ENCODE measurements at regions not wholly inside any gene's neighbourhood (a gene's known extent, or its start where the extent isn't known, plus 50 kb on each side); places are given as distances from the start of the nearest gene placed in this dataset.

DNA sequence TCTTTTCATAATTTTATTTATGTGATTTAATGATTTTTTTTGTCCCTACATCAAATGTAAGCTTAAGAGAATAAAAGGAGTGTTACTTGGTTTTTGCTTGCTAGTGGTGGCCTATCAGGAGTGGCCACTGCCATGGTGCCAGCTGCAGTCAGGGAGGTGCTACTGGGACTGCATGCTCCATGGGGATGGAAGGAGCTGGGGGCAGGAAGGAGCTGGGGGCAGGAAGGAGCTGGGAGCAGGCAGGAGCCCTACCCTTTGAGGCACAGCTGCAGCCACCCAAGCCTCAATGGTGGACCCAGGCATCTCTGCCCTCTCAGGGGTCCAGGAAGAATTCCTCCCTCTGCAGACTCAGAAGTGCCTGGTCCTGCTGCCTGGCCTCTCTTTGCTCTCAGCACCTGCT is 796.0 kb downstream of the SLC16A7 start:
- TF ChIP-seq, protein P1, sequence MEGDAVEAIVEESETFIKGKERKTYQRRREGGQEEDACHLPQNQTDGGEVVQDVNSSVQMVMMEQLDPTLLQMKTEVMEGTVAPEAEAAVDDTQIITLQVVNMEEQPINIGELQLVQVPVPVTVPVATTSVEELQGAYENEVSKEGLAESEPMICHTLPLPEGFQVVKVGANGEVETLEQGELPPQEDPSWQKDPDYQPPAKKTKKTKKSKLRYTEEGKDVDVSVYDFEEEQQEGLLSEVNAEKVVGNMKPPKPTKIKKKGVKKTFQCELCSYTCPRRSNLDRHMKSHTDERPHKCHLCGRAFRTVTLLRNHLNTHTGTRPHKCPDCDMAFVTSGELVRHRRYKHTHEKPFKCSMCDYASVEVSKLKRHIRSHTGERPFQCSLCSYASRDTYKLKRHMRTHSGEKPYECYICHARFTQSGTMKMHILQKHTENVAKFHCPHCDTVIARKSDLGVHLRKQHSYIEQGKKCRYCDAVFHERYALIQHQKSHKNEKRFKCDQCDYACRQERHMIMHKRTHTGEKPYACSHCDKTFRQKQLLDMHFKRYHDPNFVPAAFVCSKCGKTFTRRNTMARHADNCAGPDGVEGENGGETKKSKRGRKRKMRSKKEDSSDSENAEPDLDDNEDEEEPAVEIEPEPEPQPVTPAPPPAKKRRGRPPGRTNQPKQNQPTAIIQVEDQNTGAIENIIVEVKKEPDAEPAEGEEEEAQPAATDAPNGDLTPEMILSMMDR (conservative IDR thresholded peaks at IDR 0.05; ENCODE audit: low read depth, low read length), result no peak
- no peak for DNase-seq (ENCODE audit: low read depth)
- no peak overlapping the region for H3K4me3 ChIP-seq (ENCODE audit: low read depth, low read length)

DNA sequence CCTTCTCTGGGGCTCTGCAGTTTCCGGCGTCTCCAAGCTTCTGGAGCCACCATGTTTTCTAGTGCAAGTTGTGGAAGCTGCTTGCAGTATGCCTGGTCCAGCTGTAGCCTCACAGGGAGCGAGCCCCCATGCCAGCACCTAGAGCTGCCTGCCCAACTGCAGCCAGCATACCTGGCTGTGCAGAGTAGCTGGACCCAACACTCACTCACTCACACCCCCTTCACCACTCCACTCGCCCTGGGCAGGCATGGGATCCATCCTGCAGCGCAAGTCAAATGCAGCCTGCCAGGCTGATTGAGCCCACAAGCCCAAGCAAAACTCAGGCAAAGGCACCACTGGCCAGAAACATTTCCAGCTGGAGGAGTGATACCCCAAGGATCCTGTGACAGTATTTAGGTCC is 797.3 kb downstream of the SLC16A7 start:
- TF ChIP-seq, protein P1 (conservative IDR thresholded peaks at IDR 0.05; ENCODE audit: low read depth, low read length), result no peak
- H3K4me3 ChIP-seq (ENCODE audit: low read depth, low read length), result no peak overlapping the region
- DNase-seq (ENCODE audit: low read depth), result no peak

DNA sequence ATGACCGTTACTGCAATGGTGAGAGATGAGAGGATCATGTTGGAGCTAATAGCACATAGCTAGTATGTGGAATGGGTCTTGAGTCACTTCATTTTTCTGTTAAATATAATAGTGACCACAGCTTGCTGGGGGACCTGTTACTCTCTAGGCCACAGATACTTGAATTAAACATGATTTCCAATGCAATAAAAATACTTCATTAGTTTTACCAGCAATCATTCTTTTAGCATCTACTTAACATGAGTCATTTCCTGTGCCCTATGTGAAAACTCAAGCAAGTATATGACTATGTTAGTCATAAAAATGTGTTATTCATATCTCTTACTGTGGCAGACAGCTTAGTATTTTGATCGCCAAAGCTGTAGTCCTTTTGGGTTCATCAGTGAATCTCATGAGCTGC is 798.8 kb downstream of the SLC16A7 start:
- TF ChIP-seq, protein P1 (conservative IDR thresholded peaks at IDR 0.05; ENCODE audit: low read depth, low read length), result no peak
- no peak overlapping the region for H3K4me3 ChIP-seq (ENCODE audit: low read depth, low read length)
- no peak for DNase-seq (ENCODE audit: low read depth)

DNA sequence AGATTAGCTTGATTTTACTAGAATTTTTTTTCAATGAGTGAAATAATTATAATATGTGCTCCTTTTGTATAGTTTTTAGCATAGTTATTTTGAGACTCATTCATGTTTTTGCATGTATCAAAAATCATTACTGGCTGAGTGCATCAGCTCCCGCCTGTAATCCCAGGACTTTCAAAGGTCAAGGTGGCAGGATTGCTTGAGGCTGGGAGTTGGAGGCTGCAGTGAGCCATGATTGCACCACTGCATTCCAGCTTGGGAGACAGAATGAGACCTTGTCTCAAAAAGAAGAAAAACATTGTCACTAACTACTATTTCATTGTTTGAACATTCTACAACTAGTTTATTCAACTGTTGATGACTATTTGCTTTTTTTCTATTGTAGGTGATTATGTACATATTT is 802.7 kb downstream of the SLC16A7 start:
- no peak for DNase-seq (ENCODE audit: low read depth)
- TF ChIP-seq, protein P1 (conservative IDR thresholded peaks at IDR 0.05; ENCODE audit: low read depth, low read length), result no peak
- H3K4me3 ChIP-seq (ENCODE audit: low read depth, low read length), result no peak overlapping the region

DNA sequence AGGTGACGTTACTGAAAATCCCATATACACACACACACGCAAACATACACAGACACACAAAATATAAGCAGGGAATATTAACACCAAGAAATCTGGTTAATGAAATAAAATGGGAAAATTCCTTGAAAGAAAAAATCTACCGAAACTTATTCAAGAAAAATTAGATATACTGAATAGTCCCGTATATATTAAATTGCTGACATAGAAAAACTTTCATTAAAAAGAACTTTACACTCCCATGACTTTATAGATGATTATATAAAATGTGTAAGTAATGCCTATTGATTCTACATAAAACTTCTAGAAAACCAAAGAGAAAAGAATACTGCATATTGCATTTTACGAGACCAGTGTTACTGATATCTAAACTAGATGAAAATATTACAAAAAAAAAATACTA is 803.2 kb downstream of the SLC16A7 start:
- H3K4me3 ChIP-seq (ENCODE audit: low read depth, low read length), result no peak overlapping the region
- no peak for DNase-seq (ENCODE audit: low read depth)
- TF ChIP-seq, protein P1 (conservative IDR thresholded peaks at IDR 0.05; ENCODE audit: low read depth, low read length), result no peak

DNA sequence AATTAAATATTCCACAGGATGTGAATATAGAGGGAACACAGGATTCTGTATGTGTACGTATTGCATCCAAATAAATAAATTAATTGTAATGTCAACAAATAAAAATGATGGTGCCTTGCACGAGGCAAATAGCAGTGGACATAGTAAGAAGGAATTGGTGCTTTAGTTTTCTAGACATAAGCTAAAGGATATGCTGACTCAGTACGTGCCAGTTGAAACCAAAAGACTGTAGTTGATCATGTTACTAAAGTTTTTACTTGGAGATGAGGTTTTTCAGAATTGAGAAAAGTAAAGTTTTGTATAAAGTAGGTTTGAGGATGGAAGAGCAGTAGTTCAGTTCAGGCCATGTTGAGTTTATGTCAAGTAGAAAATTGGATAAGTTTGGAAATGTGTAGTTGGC is 807.2 kb downstream of the SLC16A7 start:
- no peak overlapping the region for H3K4me3 ChIP-seq (ENCODE audit: low read depth, low read length)
- TF ChIP-seq, protein P1 (conservative IDR thresholded peaks at IDR 0.05; ENCODE audit: low read depth, low read length), result no peak
- no peak for DNase-seq (ENCODE audit: low read depth)

DNA sequence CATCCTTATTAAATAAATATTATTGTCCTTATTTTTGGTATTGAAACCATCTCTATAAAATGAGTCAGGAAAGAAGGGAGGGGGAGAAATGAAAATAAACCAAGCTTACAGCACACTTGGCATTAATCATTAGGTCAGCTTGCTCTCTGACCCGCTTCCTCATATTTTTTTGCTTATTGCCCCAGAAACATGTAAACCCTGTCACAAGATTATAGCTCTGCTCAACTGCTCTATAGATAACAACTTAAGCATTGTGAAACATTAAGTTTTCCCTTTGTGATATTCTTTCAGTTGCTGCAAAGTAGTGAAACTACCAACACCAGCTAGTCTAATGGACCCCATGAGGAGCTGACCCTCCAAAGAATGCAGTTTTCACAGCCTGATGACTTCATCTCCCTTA is 819.5 kb downstream of the SLC16A7 start:
- no peak overlapping the region for H3K4me3 ChIP-seq (ENCODE audit: low read depth, low read length)
- TF ChIP-seq, protein P1 (conservative IDR thresholded peaks at IDR 0.05; ENCODE audit: low read depth, low read length), result no peak

More for the DNA sequence above, 819.5 kb downstream of the SLC16A7 start:
- no peak for DNase-seq (ENCODE audit: low read depth)

Measured in epithelial cell of proximal tubule (primary cell).